ENCODE measurements at regions not wholly inside any gene's neighbourhood (a gene's known extent, or its start where the extent isn't known, plus 50 kb on each side); places are given as distances from the start of the nearest gene placed in this dataset.
A peak's percentile ranks its signal among the peaks of the same experiment; 100 is the strongest.

DNA sequence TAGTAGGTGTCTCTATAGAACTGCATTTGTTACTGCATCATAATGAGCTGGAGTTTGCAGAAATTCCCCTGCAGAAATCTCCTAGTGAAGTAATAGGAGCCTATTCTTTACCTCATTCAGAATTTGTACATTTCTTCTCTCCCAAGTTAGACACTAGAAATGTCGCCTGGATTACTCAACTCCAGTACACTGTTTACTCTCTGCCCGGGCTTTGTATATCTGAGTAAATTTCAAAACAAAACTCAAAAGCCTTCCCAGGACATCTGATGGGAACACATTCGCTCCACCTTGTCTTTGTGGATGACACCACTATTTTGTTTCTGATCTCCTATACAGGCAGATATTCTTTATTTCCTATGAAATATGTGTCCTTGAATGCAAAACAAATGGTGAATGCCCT, 76.8 kb downstream of the POU3F3 start:
- TF ChIP-seq, protein P1, sequence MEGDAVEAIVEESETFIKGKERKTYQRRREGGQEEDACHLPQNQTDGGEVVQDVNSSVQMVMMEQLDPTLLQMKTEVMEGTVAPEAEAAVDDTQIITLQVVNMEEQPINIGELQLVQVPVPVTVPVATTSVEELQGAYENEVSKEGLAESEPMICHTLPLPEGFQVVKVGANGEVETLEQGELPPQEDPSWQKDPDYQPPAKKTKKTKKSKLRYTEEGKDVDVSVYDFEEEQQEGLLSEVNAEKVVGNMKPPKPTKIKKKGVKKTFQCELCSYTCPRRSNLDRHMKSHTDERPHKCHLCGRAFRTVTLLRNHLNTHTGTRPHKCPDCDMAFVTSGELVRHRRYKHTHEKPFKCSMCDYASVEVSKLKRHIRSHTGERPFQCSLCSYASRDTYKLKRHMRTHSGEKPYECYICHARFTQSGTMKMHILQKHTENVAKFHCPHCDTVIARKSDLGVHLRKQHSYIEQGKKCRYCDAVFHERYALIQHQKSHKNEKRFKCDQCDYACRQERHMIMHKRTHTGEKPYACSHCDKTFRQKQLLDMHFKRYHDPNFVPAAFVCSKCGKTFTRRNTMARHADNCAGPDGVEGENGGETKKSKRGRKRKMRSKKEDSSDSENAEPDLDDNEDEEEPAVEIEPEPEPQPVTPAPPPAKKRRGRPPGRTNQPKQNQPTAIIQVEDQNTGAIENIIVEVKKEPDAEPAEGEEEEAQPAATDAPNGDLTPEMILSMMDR (IDR thresholded peaks at IDR 0.05; ENCODE audit: low read depth, low read length, missing control alignments) = no peak
- no peak for DNase-seq (ENCODE audit: low read depth)
- no peak overlapping the region for H3K4me3 ChIP-seq (ENCODE audit: low read depth, low read length)

DNA sequence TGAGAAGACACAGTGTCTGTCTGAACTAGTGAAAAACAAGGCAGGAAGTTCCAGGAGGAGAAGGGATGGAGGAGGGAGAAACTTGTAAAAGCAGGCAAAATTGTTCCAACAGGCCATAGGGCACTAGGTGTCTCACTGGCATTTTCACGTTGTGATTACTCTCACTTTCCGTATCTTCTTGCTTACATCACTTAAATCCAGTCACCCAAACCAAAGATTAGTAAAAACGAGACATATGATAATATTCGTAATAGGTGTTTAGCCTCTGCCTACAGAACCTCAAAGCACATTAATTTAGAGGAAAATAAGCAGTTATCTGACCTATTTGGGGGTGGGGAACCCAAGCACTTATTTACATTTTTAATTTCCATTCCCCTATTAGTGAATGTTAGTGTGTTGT, 78.3 kb downstream of the POU3F3 start:
- no peak for DNase-seq (ENCODE audit: low read depth)
- no peak overlapping the region for H3K4me3 ChIP-seq (ENCODE audit: low read depth, low read length)
- TF ChIP-seq, protein P1 (IDR thresholded peaks at IDR 0.05; ENCODE audit: low read depth, low read length, missing control alignments) = no peak

DNA sequence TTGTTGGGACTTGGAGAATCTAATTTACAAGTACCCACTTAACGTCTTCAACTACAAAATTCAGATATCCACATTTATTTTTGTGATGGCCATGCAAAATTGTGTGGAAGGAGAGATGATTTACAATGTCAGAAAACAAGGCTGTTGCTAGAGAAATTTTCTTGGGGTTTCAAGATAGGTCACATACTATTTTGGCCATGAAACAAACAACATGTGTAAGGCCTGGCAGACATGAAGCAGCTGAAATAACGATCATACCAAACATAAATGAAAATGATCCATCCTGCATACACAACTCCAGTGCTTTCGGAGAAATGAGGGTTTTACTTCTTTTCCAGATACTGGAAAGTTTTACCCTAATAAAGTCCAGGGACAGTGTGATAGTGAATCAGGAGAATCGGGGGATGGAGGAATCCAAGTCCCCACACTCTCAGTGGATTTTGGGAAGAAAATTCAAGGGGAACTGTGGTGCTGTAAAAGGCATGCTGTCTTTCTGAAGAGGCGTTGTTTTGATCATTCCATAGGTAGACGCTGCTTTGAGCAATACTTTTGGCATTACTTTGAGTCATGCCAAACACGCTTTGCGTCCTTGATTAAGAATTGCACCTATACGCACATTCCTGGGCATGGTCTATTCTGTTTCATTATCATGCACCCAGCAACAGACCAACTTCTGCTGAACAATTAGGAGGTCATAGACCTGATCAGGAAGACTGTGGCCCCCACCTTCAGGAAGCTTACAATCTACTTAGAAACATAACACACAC, 79.4 kb downstream of the POU3F3 start:
- no peak for DNase-seq (ENCODE audit: low read depth)
- TF ChIP-seq, protein P1 (IDR thresholded peaks at IDR 0.05; ENCODE audit: low read depth, low read length, missing control alignments) = no peak
- no peak overlapping the region for H3K4me3 ChIP-seq (ENCODE audit: low read depth, low read length)

DNA sequence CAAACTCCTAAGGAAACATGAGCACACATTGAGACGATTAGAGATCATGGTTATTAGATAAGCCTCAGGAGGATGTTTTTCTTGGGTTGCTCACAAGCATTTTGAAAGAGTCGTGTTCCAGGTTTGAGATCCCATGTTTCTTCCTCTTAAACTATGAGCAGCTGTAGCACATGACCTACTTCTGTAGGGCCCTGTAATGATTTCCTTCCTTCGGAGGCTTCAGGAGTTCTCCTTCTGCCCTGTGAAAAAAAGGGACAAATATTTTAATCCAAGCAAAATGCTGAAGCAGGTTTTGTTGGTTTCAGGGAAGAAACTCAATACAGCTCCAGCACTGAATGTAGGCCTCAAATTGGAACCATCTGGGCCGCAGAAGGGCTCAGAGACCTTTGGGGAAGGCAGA, 82.6 kb downstream of the POU3F3 start:
- TF ChIP-seq, protein P1 (IDR thresholded peaks at IDR 0.05; ENCODE audit: low read depth, low read length, missing control alignments) = no peak
- no peak for DNase-seq (ENCODE audit: low read depth)
- no peak overlapping the region for H3K4me3 ChIP-seq (ENCODE audit: low read depth, low read length)

DNA sequence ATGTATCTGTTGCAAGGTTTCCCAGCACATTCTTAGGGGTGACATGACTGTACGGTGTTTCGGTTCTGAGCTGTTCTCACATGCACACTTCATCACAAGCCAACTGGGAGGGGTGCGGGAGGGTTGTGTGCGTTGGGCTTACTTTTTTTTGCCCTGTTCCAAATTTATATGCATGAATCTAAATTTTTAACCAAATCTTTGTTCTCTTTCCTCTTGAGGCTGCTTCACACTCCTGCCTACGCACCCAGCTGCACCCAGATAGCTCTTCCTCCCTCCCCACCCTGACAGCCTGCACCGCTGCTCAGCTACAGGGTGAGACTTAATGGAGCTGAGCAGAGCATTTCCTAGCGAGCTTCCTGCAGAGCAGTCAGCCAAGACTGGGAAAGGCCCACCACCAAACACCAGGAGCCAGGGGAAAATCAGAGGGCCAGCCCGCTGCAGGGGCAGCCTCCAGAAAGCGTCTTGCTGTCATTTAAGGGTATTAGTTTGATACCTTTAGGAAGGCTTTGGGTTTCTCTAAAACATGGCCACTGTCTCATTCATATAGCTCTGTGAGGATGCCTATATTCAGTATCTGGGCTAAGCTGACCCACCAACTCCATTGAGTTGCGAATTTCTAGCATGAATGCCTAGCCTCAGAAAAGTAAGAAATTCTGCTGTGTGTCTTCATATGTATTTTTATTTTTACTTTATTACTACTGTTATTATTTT, 84.5 kb downstream of the POU3F3 start:
- H3K4me3 ChIP-seq (ENCODE audit: low read depth, low read length) = no peak overlapping the region
- peak; percentile 22 for DNase-seq (ENCODE audit: low read depth)
- TF ChIP-seq, protein P1 (IDR thresholded peaks at IDR 0.05; ENCODE audit: low read depth, low read length, missing control alignments) = no peak

DNA sequence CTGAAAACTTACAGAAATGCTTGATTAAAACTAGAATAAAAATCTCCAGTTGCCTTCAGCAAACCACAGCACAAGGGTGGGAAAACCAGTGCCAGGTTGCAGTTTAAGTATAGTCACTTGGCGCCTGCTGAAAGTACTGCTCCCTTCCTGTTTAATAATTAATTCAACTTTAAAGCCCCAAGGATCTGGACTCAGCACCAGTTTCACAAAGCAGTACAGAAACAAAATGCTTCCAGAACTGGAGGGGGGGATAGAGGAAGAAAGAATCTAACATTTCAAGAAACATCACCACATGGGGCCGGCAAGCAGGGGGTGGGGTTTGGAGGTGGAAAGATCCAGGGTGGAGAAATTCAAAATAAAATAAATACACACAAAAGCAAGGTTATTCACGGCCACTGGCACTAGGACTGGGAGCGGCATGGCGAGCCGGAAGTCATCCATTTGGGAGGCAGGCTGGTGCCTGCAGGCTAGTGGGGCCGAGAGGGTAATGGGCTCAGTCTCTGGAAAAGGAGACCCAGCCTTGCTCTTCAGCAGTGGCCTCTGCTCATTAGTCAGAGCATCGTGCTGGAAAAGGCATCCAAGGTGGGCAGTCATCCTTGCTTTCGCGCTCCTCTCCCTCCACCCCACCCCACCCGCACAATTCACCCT, 85.8 kb downstream of the POU3F3 start:
- TF ChIP-seq, protein P1 (IDR thresholded peaks at IDR 0.05; ENCODE audit: low read depth, low read length, missing control alignments) = no peak
- DNase-seq (ENCODE audit: low read depth) = no peak
- H3K4me3 ChIP-seq (ENCODE audit: low read depth, low read length) = no peak overlapping the region

Data from GM12864 (cell line).